Activated T-cell treated with anti-CD3 and anti-CD28 coated beads, Interleukin-2, amount 50 U/mL, for 24 hours (primary cell): ENCODE measurements at regions not wholly inside any gene's neighbourhood (a gene's known extent, or its start where the extent isn't known, plus 50 kb on each side); places are given as distances from the start of the nearest gene placed in this dataset.

ENCODE experiments used
- DNase-seq: peaks from one replicate; pipeline ENCODE4 v3.0.0-alpha.2; 2020
- H3K27ac Mint-ChIP-seq: 2 replicates; pipeline ENCODE4 v1.8.0; 2020; ENCODE audit warnings: mild to moderate bottlenecking, mixed read lengths
- H3K27me3 Mint-ChIP-seq: 2 replicates; pipeline ENCODE4 v1.8.0; 2020; ENCODE audit warnings: mixed read lengths
- H3K36me3 Mint-ChIP-seq: 2 replicates; pipeline ENCODE4 v1.8.0; 2020; ENCODE audit warnings: low read depth, mixed read lengths
- H3K4me1 Mint-ChIP-seq: 2 replicates; pipeline ENCODE4 v1.8.0; 2020; ENCODE audit warnings: low read depth, mixed read lengths
- H3K4me3 Mint-ChIP-seq: 2 replicates; pipeline ENCODE4 v1.8.0; 2020; ENCODE audit warnings: mild to moderate bottlenecking, moderate library complexity, mixed read lengths
- H3K9me3 Mint-ChIP-seq: 2 replicates; pipeline ENCODE4 v1.8.0; 2020; ENCODE audit warnings: mixed read lengths

DNA sequence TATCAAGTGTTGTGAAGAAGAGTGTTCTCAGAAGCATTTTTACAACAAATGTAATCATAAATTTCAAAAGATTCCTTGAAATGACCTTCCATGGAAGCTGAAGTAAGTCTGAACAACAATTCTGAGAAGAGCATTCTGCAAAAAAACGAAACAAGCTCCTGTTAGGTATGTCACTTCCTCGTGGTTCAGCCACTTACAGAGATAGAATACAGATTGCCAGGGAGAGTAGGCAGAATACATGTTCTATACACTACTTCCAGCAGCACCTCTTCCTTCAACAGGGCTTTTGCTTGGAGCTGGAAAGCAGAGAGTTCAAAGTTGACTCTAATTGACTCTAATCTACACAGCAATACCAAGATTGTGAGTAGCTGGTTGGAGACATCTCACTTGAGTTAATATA lies 274.5 kb downstream of the ADGRA3 start:
- no peak overlapping the region for H3K27ac Mint-ChIP-seq
- no peaks in the 10 kb centered on the region for H3K27me3 Mint-ChIP-seq
- H3K4me1 Mint-ChIP-seq: no peaks in the 10 kb centered on the region
- peaks cover 2% of the 10 kb centered on the region for H3K9me3 Mint-ChIP-seq
- H3K36me3 Mint-ChIP-seq: no peaks in the 10 kb centered on the region
- no peak overlapping the region for H3K4me3 Mint-ChIP-seq
- no peak for DNase-seq

DNA sequence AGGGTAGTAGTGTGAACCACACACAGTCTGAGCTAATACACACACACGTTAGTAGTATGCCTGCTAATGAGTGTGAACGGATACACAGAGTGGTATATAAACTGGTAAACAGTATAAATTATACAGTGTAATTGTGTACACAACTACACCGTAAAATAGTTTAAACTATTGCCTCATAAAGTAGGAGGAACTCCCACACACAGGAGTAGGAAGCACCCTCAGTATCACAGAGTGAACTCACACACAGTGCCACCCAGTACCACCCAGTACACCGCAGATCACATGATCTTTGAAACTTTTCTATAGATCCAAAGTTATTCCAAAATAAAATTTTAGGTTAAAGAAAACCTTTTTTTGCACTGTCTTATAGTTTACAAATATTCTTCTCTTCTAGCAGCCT lies 275.1 kb downstream of the ADGRA3 start:
- H3K4me3 Mint-ChIP-seq: no peak overlapping the region
- no peaks in the 10 kb centered on the region for H3K27me3 Mint-ChIP-seq
- H3K36me3 Mint-ChIP-seq: no peaks in the 10 kb centered on the region
- H3K9me3 Mint-ChIP-seq: peaks cover 2% of the 10 kb centered on the region
- no peak for DNase-seq
- H3K27ac Mint-ChIP-seq: no peak overlapping the region
- H3K4me1 Mint-ChIP-seq: no peaks in the 10 kb centered on the region

DNA sequence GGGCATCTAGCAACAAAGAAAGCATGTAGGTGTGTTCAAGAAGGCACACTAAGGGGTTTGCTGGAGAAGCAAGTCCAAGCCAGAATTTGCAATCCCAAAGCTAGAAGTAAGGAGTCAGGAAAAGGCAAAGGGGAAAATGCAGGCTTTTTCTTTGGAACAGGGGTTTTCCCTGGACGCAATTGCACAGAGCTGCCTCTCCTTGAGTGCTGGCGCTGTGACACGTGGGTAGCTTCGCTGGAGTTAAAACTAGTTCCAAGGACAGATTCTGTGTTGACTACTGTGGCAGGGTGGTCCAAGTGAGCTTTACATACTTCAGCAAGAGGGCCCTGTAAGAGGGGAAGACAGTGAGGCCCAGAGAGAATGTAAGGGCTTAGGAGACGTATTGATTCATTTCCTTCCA lies 277.1 kb downstream of the ADGRA3 start:
- no peaks in the 10 kb centered on the region for H3K27me3 Mint-ChIP-seq
- no peak for DNase-seq
- H3K27ac Mint-ChIP-seq: no peak overlapping the region
- H3K9me3 Mint-ChIP-seq: peaks cover 2% of the 10 kb centered on the region
- no peak overlapping the region for H3K4me3 Mint-ChIP-seq
- H3K4me1 Mint-ChIP-seq: no peaks in the 10 kb centered on the region
- no peaks in the 10 kb centered on the region for H3K36me3 Mint-ChIP-seq

DNA sequence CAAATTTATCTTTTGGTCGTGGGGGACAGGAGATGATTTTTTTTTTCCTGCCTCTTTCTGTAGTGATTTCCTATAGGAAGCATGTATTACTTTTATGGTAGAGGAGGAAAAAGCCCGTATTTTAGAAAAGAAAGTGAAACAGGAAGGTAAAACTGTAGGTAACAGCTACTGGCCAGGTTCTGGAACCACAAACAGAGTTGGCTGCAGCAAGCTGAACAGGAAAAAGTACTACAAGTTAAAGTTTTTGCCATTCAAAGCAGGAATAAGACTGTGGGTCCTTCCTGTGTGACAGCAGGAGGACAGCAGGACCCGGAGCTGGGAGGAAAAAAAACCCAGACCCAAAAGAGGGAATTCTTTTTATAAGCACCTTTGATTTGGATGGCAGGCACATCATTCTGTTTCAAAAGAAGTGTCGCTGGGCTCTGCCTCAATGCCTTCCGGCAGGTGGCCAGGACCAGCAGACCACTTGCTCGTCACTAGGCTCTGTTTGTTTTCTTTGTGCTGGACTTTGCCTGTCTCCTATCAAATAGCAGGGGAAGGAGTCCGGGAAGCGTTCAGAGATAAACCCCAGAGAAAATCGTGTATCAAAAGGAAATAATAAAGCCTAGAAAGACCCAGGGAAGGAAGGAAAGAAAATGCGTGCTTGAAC lies 277.9 kb downstream of the ADGRA3 start:
- no peak for DNase-seq
- H3K9me3 Mint-ChIP-seq: peaks cover 2% of the 10 kb centered on the region
- H3K27ac Mint-ChIP-seq: no peak overlapping the region
- no peaks in the 10 kb centered on the region for H3K4me1 Mint-ChIP-seq
- H3K4me3 Mint-ChIP-seq: peak overlapping the region; percentile 54
- no peaks in the 10 kb centered on the region for H3K27me3 Mint-ChIP-seq
- H3K36me3 Mint-ChIP-seq: no peaks in the 10 kb centered on the region

DNA sequence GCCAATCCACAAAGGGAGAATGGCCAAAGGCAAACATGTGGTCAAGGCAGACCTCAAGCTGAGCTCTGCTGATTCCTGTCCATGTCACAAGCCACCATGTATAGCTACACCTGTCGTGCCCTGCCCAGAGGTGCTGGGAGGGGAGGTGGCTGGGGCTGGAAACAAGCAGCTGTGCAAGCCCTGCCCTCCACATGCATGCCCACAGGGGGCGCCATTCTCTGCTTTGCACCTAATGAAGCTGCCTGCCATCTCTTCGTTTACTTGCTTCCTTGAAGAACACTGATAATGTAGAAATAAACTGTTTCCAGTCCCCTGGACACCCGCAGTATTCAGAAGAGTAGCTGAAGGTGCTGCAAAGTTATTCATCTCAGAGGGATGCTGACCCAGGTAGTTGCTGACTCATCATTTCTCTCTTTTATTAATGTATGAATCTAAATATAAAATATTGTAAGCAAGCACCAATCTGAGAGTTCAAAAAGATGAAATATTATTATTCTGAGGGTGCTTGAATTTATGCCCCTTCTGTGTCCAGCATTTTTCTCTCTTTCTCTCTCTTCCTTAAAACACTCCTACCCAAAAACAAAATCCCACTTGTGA lies 278.6 kb downstream of the ADGRA3 start:
- Mint-ChIP-seq H3K36me3 (no peaks in the 10 kb centered on the region), H3K9me3 (peaks cover 2% of the 10 kb centered on the region), H3K27ac (no peak overlapping the region), H3K27me3 (no peaks in the 10 kb centered on the region), H3K4me1 (no peaks in the 10 kb centered on the region), H3K4me3 (peak overlapping the region; percentile 54)
- DNase-seq: peak; percentile 48

DNA sequence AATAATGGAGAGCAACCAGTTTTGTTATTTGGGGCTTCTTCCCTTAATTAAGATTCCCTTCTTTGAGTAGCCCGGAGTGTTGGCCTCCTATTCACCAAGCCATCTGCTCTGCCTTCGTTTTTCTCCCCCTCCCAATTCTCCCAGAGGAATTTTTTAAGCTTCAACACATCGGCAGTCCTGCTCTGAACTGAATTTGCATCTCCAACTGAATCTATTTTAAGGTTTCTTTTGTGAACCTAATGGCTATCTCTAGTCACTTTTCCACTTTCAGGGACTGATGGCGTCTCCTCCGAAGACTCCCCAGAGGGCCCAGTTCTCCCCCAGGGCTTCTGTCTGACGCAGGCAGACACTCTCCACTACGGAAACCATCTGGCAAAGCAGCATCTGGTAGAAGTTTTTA lies 280.2 kb downstream of the ADGRA3 start:
- no peak for DNase-seq
- H3K4me3 Mint-ChIP-seq: no peak overlapping the region
- H3K4me1 Mint-ChIP-seq: no peaks in the 10 kb centered on the region
- no peak overlapping the region for H3K27ac Mint-ChIP-seq
- H3K36me3 Mint-ChIP-seq: no peaks in the 10 kb centered on the region
- peaks cover 2% of the 10 kb centered on the region for H3K9me3 Mint-ChIP-seq
- H3K27me3 Mint-ChIP-seq: no peaks in the 10 kb centered on the region

DNA sequence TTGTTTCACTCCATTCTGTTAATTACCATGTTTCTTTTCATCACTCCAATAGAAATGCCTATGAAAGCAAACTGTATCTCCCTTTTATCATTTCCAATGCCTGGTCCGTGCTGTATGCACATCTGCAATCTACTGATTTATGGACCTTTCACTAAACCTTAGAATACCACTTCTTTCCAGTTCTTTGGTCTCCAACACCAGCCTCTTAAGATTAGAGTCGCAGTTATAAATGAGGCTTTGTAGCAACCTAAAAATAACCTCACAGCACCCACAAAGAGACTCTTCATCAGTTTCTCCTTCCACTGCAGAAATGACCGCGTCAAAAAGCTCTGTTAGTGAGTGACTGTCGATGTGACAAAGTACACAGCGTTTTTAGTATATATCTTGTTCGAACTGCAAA lies 282.6 kb downstream of the ADGRA3 start:
- Mint-ChIP-seq H3K36me3 (no peaks in the 10 kb centered on the region), H3K27ac (no peak overlapping the region), H3K9me3 (peaks cover 7% of the 10 kb centered on the region), H3K4me1 (no peaks in the 10 kb centered on the region), H3K27me3 (no peaks in the 10 kb centered on the region), H3K4me3 (no peak overlapping the region)
- no peak for DNase-seq

DNA sequence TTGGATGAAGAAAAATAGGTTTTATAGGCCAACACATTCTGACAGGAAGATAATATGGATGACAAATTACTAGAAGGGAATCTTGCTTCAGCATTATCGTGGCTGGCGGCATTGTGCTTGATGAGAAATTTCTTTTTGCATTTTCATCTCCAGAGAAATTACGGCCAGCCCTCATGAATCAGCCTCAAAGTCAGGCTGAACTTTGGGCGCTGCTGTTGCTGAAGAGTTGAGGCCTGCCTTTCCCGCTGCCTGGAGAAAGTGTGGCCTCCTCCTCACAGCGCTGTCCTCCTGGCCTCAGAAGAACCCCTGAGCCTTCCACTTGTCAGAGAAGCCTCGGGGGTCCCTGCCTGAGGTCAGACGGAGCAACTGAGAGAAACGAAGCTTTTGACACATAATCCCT lies 272.4 kb upstream of the KCNIP4 start:
- Mint-ChIP-seq H3K27ac (no peak overlapping the region), H3K36me3 (no peaks in the 10 kb centered on the region), H3K4me3 (no peak overlapping the region), H3K9me3 (peaks cover 3% of the 10 kb centered on the region), H3K4me1 (no peaks in the 10 kb centered on the region), H3K27me3 (no peaks in the 10 kb centered on the region)
- DNase-seq: no peak

DNA sequence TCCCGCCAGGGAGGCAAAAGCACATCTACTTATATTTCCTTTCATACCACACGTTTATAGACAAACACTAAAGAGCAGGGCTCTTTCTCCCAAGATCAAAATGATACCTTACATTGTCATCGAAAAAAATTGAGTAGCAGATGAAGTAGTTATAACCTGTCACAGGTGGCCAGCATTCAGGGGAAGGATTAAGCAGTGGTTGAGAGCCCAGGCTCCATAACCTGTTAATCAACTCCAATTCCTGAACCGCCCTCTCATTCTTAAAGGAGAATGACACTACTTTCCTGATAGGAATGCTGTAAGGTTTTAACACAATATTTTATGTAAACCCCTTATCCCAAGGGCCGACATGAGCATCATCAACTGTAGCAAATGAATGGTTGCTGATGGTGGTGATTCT lies 268.9 kb upstream of the KCNIP4 start:
- H3K27me3 Mint-ChIP-seq: no peaks in the 10 kb centered on the region
- DNase-seq: no peak
- no peaks in the 10 kb centered on the region for H3K4me1 Mint-ChIP-seq
- no peaks in the 10 kb centered on the region for H3K36me3 Mint-ChIP-seq
- no peaks in the 10 kb centered on the region for H3K9me3 Mint-ChIP-seq
- H3K4me3 Mint-ChIP-seq: no peak overlapping the region
- H3K27ac Mint-ChIP-seq: no peak overlapping the region

DNA sequence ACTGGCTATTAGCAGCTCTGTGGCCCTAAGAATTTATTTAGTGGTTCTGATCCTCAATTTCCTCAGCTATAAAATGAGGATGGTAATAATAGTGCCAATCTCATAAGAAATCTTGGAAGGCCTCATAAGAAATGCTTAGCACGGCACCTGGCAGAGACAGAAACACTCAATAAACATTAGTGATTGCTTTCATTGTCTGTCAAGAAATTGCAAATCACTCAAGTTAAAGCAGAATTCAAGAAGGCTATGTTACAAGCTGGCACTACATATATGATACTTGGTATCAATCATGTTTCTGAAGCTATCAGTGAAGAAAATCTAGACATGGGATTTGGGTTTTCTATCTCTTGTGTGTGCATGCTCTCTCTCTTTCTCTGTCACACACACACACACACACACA lies 267.7 kb upstream of the KCNIP4 start:
- no peaks in the 10 kb centered on the region for H3K9me3 Mint-ChIP-seq
- no peaks in the 10 kb centered on the region for H3K36me3 Mint-ChIP-seq
- H3K4me1 Mint-ChIP-seq: no peaks in the 10 kb centered on the region
- DNase-seq: no peak
- H3K27ac Mint-ChIP-seq: no peak overlapping the region
- H3K27me3 Mint-ChIP-seq: no peaks in the 10 kb centered on the region
- H3K4me3 Mint-ChIP-seq: no peak overlapping the region

DNA sequence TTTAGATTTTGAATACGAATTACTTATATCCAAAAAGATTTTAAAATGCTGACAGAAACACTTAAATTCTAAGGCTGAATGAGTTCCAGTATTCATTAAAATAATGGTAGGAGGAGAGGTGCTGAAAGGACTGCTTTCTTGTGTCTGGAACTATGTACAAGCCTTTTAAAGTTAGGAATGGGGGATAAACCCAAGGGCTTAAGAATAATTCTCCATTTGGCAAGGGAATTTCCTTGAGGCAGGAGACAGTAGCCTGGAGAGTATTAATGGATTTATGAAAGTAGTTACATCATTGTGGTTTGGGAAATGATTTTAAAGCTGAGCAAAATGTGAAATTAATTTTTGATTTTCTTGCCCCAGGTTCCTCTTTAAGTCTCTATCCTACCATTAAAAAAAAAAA lies 266.5 kb upstream of the KCNIP4 start:
- no peaks in the 10 kb centered on the region for H3K27me3 Mint-ChIP-seq
- no peaks in the 10 kb centered on the region for H3K36me3 Mint-ChIP-seq
- peaks cover under 1% of the 10 kb centered on the region for H3K9me3 Mint-ChIP-seq
- no peaks in the 10 kb centered on the region for H3K4me1 Mint-ChIP-seq
- no peak overlapping the region for H3K27ac Mint-ChIP-seq
- no peak for DNase-seq
- H3K4me3 Mint-ChIP-seq: no peak overlapping the region

DNA sequence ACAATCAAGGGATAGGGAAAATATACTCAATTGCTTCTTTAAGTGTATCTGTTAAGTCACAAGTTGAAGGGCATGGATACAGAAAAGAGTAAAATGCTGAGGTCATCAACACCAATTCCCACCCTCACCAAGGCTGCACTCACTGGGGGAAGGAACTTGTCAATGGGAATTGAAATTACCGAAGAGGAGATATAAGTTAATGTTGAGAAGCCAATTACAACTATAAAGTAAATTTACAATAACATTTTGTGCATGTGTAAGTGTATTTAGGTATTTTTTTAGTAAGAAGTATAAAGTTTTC lies 255.1 kb upstream of the KCNIP4 start:
- Mint-ChIP-seq H3K4me1 (no peaks in the 10 kb centered on the region), H3K9me3 (peaks cover 2% of the 10 kb centered on the region), H3K36me3 (no peaks in the 10 kb centered on the region), H3K27me3 (no peaks in the 10 kb centered on the region), H3K27ac (no peak overlapping the region), H3K4me3 (no peak overlapping the region)
- no peak for DNase-seq

DNA sequence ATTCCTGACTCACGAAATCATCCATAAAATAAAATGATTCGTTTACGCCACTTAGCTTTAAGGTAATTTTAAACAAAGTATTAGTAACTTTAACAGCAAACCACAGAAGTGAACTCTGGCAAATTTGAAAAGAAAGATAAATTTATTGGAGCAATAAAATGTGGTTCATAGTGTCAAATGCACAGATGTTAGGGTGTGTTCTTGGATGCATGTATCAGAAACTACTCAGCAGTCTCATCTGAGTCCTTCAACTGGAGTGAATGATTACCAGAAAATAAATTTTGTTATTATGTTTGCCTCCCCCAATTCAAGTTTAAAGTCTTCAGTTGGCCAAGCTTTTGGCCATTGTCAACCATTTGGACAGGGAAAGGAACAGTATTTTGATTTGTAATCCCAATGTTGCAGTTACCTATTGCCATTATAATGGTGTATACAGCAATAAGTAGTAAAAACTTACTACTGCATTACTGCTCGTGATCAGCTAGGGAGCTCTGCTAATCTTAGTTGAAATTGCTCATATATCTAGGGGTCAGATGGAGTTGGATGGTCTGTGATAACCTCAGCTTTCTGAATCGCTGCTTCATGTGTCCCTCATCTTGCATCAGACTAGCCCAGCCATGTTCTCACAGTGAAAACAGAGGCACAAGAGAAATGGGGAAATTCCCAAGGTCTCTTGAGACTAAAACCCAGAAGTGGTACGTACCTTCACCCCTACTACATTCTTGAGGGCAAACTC lies 254.6 kb upstream of the KCNIP4 start:
- DNase-seq: no peak
- H3K4me3 Mint-ChIP-seq: no peak overlapping the region
- H3K4me1 Mint-ChIP-seq: no peaks in the 10 kb centered on the region
- no peaks in the 10 kb centered on the region for H3K27me3 Mint-ChIP-seq
- H3K36me3 Mint-ChIP-seq: no peaks in the 10 kb centered on the region
- H3K27ac Mint-ChIP-seq: no peak overlapping the region
- peaks cover 4% of the 10 kb centered on the region for H3K9me3 Mint-ChIP-seq

DNA sequence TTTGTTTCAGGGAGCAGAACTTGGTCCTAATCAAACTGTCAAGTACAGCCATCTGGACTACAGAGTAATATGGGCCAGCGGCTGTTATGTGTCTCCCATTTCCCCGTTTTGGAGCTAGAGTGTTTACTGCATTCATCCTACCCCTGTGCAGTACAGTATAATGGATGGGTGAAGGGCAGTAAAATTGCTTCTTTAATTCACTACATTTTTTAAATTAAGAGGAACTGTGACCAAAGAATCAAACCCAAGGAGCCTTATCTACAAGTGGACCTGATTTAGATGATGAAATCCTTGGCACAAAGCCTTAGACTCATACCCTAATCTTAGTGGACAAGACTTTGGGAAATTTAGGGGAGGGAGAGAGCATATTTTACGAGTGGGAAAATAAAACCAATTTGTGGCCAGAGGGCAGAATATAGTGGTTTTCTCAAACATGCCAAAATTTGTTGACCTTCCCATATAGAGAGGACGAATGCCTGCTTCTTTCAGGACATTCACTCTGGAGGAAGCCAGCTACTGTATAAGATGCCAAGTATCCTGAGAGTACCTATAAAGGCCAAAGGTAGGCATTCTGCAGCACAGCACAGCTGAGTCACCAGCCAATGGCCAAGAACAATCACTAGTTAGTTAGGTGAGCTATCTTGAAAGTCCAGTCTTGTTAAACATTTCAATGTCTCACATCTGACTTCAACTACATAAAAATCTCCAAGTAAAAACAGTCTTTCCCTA lies 253.8 kb upstream of the KCNIP4 start:
- Mint-ChIP-seq H3K27ac (no peak overlapping the region), H3K9me3 (peaks cover 5% of the 10 kb centered on the region), H3K4me1 (no peaks in the 10 kb centered on the region), H3K4me3 (no peak overlapping the region), H3K36me3 (no peaks in the 10 kb centered on the region), H3K27me3 (no peaks in the 10 kb centered on the region)
- DNase-seq: no peak

DNA sequence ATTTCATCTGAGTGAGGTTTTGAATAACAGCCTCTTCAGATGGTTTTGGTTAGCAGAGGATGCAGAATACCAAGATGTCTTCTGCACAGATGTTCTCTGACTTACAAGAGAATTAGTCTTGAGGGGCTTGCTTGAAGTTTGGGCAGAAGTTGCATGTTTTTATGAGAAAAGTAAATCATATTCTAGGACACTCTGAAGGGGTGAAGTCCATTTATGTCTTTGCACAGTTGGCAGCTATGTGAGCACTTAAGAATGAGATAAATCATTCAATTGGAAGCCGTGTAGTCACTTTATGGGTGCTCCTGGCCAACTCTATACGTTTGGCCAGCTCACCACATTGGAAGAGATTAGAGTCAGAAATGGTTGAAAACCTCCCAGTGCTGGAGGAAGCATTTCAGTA lies 252.7 kb upstream of the KCNIP4 start:
- Mint-ChIP-seq H3K36me3 (no peaks in the 10 kb centered on the region), H3K4me1 (no peaks in the 10 kb centered on the region), H3K27me3 (no peaks in the 10 kb centered on the region), H3K27ac (no peak overlapping the region), H3K9me3 (peaks cover 5% of the 10 kb centered on the region), H3K4me3 (no peak overlapping the region)
- no peak for DNase-seq
